Mesenchymal stem cell (in vitro differentiated cells and primary cell): ENCODE measurements at regions not wholly inside any gene's neighbourhood (a gene's known extent, or its start where the extent isn't known, plus 50 kb on each side); places are given as distances from the start of the nearest gene placed in this dataset.
A peak's percentile ranks its signal among the peaks of the same experiment; 100 is the strongest.

Experiments
- DNase-seq: peaks from one replicate; pipeline ENCODE4 v3.0.0-alpha.2; 2013
- H2AFZ ChIP-seq: one replicate; pipeline ENCODE4 v1.6.1; 2013; ENCODE audit warnings: low read depth, mild to moderate bottlenecking, control low read depth, inconsistent platforms, low read length, moderate library complexity
- H2AK5ac ChIP-seq: 2 replicates; pipeline ENCODE4 v1.6.1; 2013; ENCODE audit warnings: low read length, moderate library complexity, mild to moderate bottlenecking, inconsistent platforms; ENCODE audit not compliant: severe bottlenecking
- H2BK120ac ChIP-seq: one replicate; pipeline ENCODE4 v1.6.1; 2013; ENCODE audit warnings: low read depth, mild to moderate bottlenecking, inconsistent platforms, low read length, moderate library complexity
- H2BK12ac ChIP-seq, 2 experiments: one replicate each; pipeline ENCODE4 v1.6.1; 2013; ENCODE audit warnings: inconsistent platforms in 2 of 2, low read length in 2 of 2, mild to moderate bottlenecking in 2 of 2, moderate library complexity in 2 of 2, control low read depth in 1 of 2
- H2BK15ac ChIP-seq: one replicate; pipeline ENCODE4 v1.6.1; 2013; ENCODE audit warnings: mild to moderate bottlenecking, low read depth, inconsistent platforms; ENCODE audit not compliant: poor library complexity, severe bottlenecking
- H2BK5ac ChIP-seq: 2 replicates; pipeline ENCODE4 v1.6.1; 2013; ENCODE audit warnings: low read depth, mild to moderate bottlenecking, low read length, control low read depth, inconsistent platforms; ENCODE audit not compliant: poor library complexity, severe bottlenecking
- H3K14ac ChIP-seq, 2 experiments: one replicate each; pipeline ENCODE4 v1.6.1; 2013; ENCODE audit warnings: inconsistent platforms in 2 of 2, low read length in 2 of 2, control low read depth in 1 of 2, mild to moderate bottlenecking in 1 of 2, moderate library complexity in 1 of 2
- H3K18ac ChIP-seq, 2 experiments: one replicate each; pipeline ENCODE4 v1.6.1; 2013; ENCODE audit warnings: inconsistent platforms in 2 of 2, low read length in 2 of 2, control low read depth in 1 of 2, low read depth in 1 of 2, mild to moderate bottlenecking in 1 of 2
- H3K23ac ChIP-seq, 2 experiments: one replicate each; pipeline ENCODE4 v1.6.1; 2013; ENCODE audit warnings: inconsistent platforms in 2 of 2, low read length in 2 of 2, mild to moderate bottlenecking in 2 of 2, moderate library complexity in 2 of 2, control low read depth in 1 of 2
- H3K27ac ChIP-seq: 2 replicates; pipeline ENCODE4 v1.5.1; 2013; ENCODE audit warnings: mild to moderate bottlenecking, moderate library complexity, low read length, control low read depth, inconsistent platforms; ENCODE audit not compliant: poor library complexity, severe bottlenecking
- H3K27me3 ChIP-seq, 2 experiments: 2 replicates each; pipeline versions ENCODE4 v1.6.1 to v1.7.0; 2013; ENCODE audit warnings: low read length in 2 of 2, mild to moderate bottlenecking in 2 of 2, moderate library complexity in 2 of 2, control low read depth in 1 of 2, inconsistent platforms in 1 of 2; ENCODE audit not compliant: control insufficient read depth in 1 of 2, insufficient read depth in 1 of 2
- H3K36me3 ChIP-seq, 2 experiments: 2 replicates each; pipeline versions ENCODE4 v1.6.1 to v1.7.0; 2013; ENCODE audit warnings: low read length in 2 of 2, control low read depth in 1 of 2, inconsistent platforms in 1 of 2, low read depth in 1 of 2, mild to moderate bottlenecking in 1 of 2; ENCODE audit not compliant: insufficient read depth in 2 of 2, control insufficient read depth in 1 of 2
- H3K4ac ChIP-seq, 2 experiments: one replicate each; pipeline ENCODE4 v1.6.1; 2013; ENCODE audit warnings: inconsistent platforms in 2 of 2, low read length in 2 of 2, mild to moderate bottlenecking in 2 of 2, moderate library complexity in 2 of 2, control low read depth in 1 of 2, low read depth in 1 of 2
- H3K4me1 ChIP-seq: 2 replicates; pipeline ENCODE4 v1.6.1; 2013; ENCODE audit warnings: low read depth, low read length, control low read depth; ENCODE audit not compliant: control insufficient read depth, insufficient read depth
- H3K4me2 ChIP-seq: 2 replicates; pipeline ENCODE4 v1.6.1; 2013; ENCODE audit warnings: low read length, mild to moderate bottlenecking, inconsistent platforms; ENCODE audit not compliant: poor library complexity, severe bottlenecking
- H3K4me3 ChIP-seq, 2 experiments: 2 replicates each; pipeline versions ENCODE4 v1.5.1 to v1.7.0; 2013; ENCODE audit warnings: low read length in 2 of 2, mild to moderate bottlenecking in 2 of 2, control low read depth in 1 of 2, low read depth in 1 of 2; ENCODE audit not compliant: insufficient read depth in 1 of 2
- H3K79me1 ChIP-seq: replicated peaks from 2 replicates; pipeline ENCODE4 v1.6.1; 2013; ENCODE audit warnings: mild to moderate bottlenecking, control low read depth, low read length, inconsistent platforms; ENCODE audit not compliant: poor library complexity, severe bottlenecking
- H3K9ac ChIP-seq: 2 replicates; pipeline ENCODE4 v1.7.0; 2013; ENCODE audit warnings: mild to moderate bottlenecking, low read length, moderate library complexity
- H3K9me3 ChIP-seq: 2 replicates; pipeline ENCODE4 v1.7.0; 2013; ENCODE audit warnings: mild to moderate bottlenecking, low read length; ENCODE audit not compliant: control insufficient read depth
- H4K8ac ChIP-seq: one replicate; pipeline ENCODE4 v1.6.1; 2013; ENCODE audit warnings: inconsistent platforms, mild to moderate bottlenecking, low read length, moderate library complexity
- H4K91ac ChIP-seq: one replicate; pipeline ENCODE4 v1.6.1; 2013; ENCODE audit warnings: mild to moderate bottlenecking, low read length, inconsistent platforms
- WGBS: methylation state at CpG from one replicate; pipeline ENCODE4 v1.1.7; 2013; ENCODE audit warnings: mixed read lengths; 5-methylcytosine and 5-hydroxymethylcytosine counted together

GRCh38 chr11:15858881-15859280, 497.5 kb downstream of the SOX6 start:
- H3K4me2 ChIP-seq, result no peak overlapping the region
- H3K4ac ChIP-seq, result no peak overlapping the region
- H2BK15ac ChIP-seq, result no peak overlapping the region
- no peak overlapping the region for H2BK5ac ChIP-seq
- H2BK120ac ChIP-seq, result no peak overlapping the region
- H3K36me3 ChIP-seq, result no peaks in the 10 kb centered on the region
- H3K27me3 ChIP-seq, result peaks cover 1 to 36% of the 10 kb centered on the region in 2 experiments
- H3K9ac ChIP-seq, result no peak overlapping the region
- no peaks in the 10 kb centered on the region for H3K4me1 ChIP-seq
- no peaks in the 10 kb centered on the region for H3K79me1 ChIP-seq
- 91% methylated on average over 3 of the region's 3 CpGs for WGBS
- DNase-seq, result peak; percentile 58
- no peak overlapping the region for H4K91ac ChIP-seq
- no peak overlapping the region for H3K23ac ChIP-seq
- H4K8ac ChIP-seq, result no peak overlapping the region
- no peak overlapping the region for H3K18ac ChIP-seq
- no peak overlapping the region for H2BK12ac ChIP-seq
- no peak overlapping the region for H2AK5ac ChIP-seq
- no peaks in the 10 kb centered on the region for H3K9me3 ChIP-seq
- H3K14ac ChIP-seq, result no peak overlapping the region
- H3K4me3 ChIP-seq, result no peak overlapping the region
- no peak overlapping the region for H2AFZ ChIP-seq
- H3K27ac ChIP-seq, result no peak overlapping the region

GRCh38 chr11:15859411-15859810, 496.9 kb downstream of the SOX6 start:
- no peak overlapping the region for H2BK12ac ChIP-seq
- H4K8ac ChIP-seq, result no peak overlapping the region
- peak overlapping the region; percentile 89 for H2BK15ac ChIP-seq
- H2AFZ ChIP-seq, result no peak overlapping the region
- no peaks in the 10 kb centered on the region for H3K79me1 ChIP-seq
- no peak overlapping the region for H3K4ac ChIP-seq
- H3K18ac ChIP-seq, result no peak overlapping the region
- no peaks in the 10 kb centered on the region for H3K4me1 ChIP-seq
- no peak overlapping the region for H3K4me2 ChIP-seq
- no peaks in the 10 kb centered on the region for H3K9me3 ChIP-seq
- no peak overlapping the region for H2BK120ac ChIP-seq
- no peak overlapping the region for H2BK5ac ChIP-seq
- H4K91ac ChIP-seq, result no peak overlapping the region
- no peak overlapping the region for H3K4me3 ChIP-seq
- H3K14ac ChIP-seq, result no peak overlapping the region
- H3K9ac ChIP-seq, result no peak overlapping the region
- WGBS, result 96% methylated on average over 3 of the region's 3 CpGs
- H3K27me3 ChIP-seq, result peaks cover 0 to 35% of the 10 kb centered on the region in 2 experiments
- H3K23ac ChIP-seq, result no peak overlapping the region
- no peaks in the 10 kb centered on the region for H3K36me3 ChIP-seq
- no peak for DNase-seq
- H2AK5ac ChIP-seq, result no peak overlapping the region
- no peak overlapping the region for H3K27ac ChIP-seq

GRCh38 chr11:15861256-15861655, 495.1 kb downstream of the SOX6 start:
- Histone ChIP-seq H3K79me1 (no peaks in the 10 kb centered on the region), H3K27ac (no peak overlapping the region), H4K8ac (no peak overlapping the region), H3K27me3 (peaks cover 0 to 32% of the 10 kb centered on the region in 2 experiments), H3K36me3 (no peaks in the 10 kb centered on the region), H3K9ac (no peak overlapping the region), H3K4me2 (no peak overlapping the region), H3K4me3 (no peak overlapping the region), H3K4me1 (no peaks in the 10 kb centered on the region), H4K91ac (no peak overlapping the region), H3K18ac (no peak overlapping the region), H3K4ac (no peak overlapping the region), H2AFZ (no peak overlapping the region), H3K14ac (no peak overlapping the region), H2BK120ac (no peak overlapping the region), H2BK12ac (no peak overlapping the region), H2BK5ac (no peak overlapping the region), H3K23ac (no peak overlapping the region), H3K9me3 (no peaks in the 10 kb centered on the region), H2BK15ac (no peak overlapping the region), H2AK5ac (no peak overlapping the region)
- 80% methylated on average over 2 of the region's 2 CpGs for WGBS
- no peak for DNase-seq

- H3K27ac ChIP-seq, result no peak overlapping the region
- WGBS, result 27% methylated on average over 2 of the region's 2 CpGs
- H3K4ac ChIP-seq, result no peak overlapping the region
- H2BK15ac ChIP-seq, result no peak overlapping the region
- no peaks in the 10 kb centered on the region for H3K4me1 ChIP-seq
- H2BK120ac ChIP-seq, result no peak overlapping the region
- H3K9ac ChIP-seq, result no peak overlapping the region
- no peaks in the 10 kb centered on the region for H3K36me3 ChIP-seq
- no peak overlapping the region for H3K4me3 ChIP-seq
- no peak overlapping the region for H3K14ac ChIP-seq
- no peaks in the 10 kb centered on the region for H3K9me3 ChIP-seq
- no peak overlapping the region for H4K91ac ChIP-seq
- peak; percentile 53 for DNase-seq
- H3K18ac ChIP-seq, result no peak overlapping the region
- H2AK5ac ChIP-seq, result no peak overlapping the region
- H3K79me1 ChIP-seq, result no peaks in the 10 kb centered on the region
- no peak overlapping the region for H2BK12ac ChIP-seq
- H3K4me2 ChIP-seq, result no peak overlapping the region
- no peak overlapping the region for H2BK5ac ChIP-seq
- no peak overlapping the region for H4K8ac ChIP-seq
- H3K23ac ChIP-seq, result no peak overlapping the region
- H2AFZ ChIP-seq, result no peak overlapping the region
- H3K27me3 ChIP-seq, result peaks cover 0 to 38% of the 10 kb centered on the region in 2 experiments
Observed at GRCh38 chr11:15863411-15863810, 492.9 kb downstream of the SOX6 start.
